Transverse colon (tissue), 3 donors: ENCODE measurements at regions not wholly inside any gene's neighbourhood (a gene's known extent, or its start where the extent isn't known, plus 50 kb on each side); places are given as distances from the start of the nearest gene placed in this dataset.

Experiments used
- EP300 ChIP-seq: sonication (generic); formaldehyde crosslinking; IDR thresholded peaks from one replicate; pipeline ENCODE4 v1.6.1; 2017; ENCODE audit warnings: antibody characterized with exemption, low read depth
- POLR2A ChIP-seq: fragments of 450-650 bp; IDR thresholded peaks from one replicate; pipeline ENCODE4 v1.6.1; 2016; ENCODE audit warnings: antibody characterized with exemption, mild to moderate bottlenecking, moderate library complexity
- TF ChIP-seq, protein P1 (sequence below), 5 experiments: fragments of 200-600 bp in 3 of 5; fragments of 450-650 bp in 2 of 5; sonication (generic) in 3 of 5; IDR thresholded peaks; 1 replicate in 2 of 5; 2 replicates in 3 of 5; pipeline ENCODE4 v1.5.1; 2016 to 2017; ENCODE audit warnings: antibody characterized with exemption in 5 of 5, inconsistent platforms in 3 of 5, mild to moderate bottlenecking in 2 of 5, moderate library complexity in 1 of 5

DNA sequence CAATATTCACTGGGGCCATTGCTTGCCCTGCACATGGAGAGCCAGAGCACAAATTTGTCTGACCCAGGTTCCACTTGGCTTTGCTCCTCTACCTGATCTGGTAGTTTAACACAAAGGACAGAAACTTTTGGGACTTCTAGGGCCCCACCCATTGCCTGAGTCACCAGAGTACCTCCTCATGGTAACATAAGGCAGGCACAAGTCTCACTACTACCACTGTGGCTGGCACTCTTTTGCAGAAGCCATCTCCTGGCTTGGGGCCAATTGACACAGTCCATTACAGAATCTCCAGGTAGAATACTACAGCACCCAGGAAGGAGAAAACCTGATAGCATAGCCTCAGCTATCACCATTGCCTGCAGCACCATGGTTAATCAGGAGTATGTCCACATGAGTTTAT is 52.6 kb upstream of the NAP1L2 start:
- TF ChIP-seq EP300 (no peak), POLR2A (no peak)
- TF ChIP-seq, protein P1, sequence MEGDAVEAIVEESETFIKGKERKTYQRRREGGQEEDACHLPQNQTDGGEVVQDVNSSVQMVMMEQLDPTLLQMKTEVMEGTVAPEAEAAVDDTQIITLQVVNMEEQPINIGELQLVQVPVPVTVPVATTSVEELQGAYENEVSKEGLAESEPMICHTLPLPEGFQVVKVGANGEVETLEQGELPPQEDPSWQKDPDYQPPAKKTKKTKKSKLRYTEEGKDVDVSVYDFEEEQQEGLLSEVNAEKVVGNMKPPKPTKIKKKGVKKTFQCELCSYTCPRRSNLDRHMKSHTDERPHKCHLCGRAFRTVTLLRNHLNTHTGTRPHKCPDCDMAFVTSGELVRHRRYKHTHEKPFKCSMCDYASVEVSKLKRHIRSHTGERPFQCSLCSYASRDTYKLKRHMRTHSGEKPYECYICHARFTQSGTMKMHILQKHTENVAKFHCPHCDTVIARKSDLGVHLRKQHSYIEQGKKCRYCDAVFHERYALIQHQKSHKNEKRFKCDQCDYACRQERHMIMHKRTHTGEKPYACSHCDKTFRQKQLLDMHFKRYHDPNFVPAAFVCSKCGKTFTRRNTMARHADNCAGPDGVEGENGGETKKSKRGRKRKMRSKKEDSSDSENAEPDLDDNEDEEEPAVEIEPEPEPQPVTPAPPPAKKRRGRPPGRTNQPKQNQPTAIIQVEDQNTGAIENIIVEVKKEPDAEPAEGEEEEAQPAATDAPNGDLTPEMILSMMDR (IDR thresholded peaks at IDR 0.05), result no peak
